ENCODE measurements at regions not wholly inside any gene's neighbourhood (a gene's known extent, or its start where the extent isn't known, plus 50 kb on each side); places are given as distances from the start of the nearest gene placed in this dataset.

DNA sequence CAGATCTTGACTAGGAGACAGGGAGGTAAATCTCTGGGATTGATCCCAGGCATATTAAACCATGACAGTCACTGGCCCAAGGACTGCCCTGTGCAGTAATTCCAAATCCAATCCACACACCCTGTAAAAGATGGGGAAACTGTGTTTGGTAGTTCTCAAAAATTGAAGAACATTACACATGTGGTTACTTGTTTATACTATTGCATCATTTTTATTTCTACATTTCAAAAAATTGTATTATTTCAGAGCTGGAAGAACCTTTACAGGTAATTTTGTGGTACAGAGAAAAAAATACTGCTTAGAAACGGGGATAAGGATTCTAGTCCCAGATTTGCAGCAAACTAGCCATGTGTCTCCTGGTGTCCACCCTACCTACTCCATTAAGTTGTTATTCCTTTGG, 400.5 kb downstream of the LRIG3 start:
- no peak overlapping the region for H3K27ac ChIP-seq

DNA sequence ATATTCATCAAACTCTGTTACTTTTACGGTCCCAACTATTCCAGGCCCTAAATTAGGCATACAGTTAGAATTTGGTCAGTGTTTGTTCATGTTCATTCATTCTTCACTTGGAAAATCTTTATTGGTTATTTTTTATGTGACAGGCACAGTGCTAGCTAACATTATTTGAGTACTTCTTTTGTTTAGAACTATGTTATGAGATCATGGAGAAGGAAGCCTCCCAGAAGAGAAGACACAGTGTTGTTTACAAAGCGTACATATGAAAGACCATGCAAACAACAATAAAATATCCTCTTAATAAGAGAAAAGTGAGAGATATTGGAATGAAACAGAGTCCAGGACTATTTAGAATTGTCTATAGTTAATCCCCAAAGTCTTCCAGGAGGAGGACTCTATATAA, 399.2 kb downstream of the LRIG3 start:
- TF ChIP-seq ZFX (IDR thresholded peaks at IDR 0.05; ENCODE audit: borderline replicate concordance), result no peak
- TF ChIP-seq, protein P1, sequence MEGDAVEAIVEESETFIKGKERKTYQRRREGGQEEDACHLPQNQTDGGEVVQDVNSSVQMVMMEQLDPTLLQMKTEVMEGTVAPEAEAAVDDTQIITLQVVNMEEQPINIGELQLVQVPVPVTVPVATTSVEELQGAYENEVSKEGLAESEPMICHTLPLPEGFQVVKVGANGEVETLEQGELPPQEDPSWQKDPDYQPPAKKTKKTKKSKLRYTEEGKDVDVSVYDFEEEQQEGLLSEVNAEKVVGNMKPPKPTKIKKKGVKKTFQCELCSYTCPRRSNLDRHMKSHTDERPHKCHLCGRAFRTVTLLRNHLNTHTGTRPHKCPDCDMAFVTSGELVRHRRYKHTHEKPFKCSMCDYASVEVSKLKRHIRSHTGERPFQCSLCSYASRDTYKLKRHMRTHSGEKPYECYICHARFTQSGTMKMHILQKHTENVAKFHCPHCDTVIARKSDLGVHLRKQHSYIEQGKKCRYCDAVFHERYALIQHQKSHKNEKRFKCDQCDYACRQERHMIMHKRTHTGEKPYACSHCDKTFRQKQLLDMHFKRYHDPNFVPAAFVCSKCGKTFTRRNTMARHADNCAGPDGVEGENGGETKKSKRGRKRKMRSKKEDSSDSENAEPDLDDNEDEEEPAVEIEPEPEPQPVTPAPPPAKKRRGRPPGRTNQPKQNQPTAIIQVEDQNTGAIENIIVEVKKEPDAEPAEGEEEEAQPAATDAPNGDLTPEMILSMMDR (IDR thresholded peaks at IDR 0.05), result no peak
- no peak overlapping the region for H3K27ac ChIP-seq

More for the DNA sequence above, 400.5 kb downstream of the LRIG3 start:
- TF ChIP-seq, protein P1 (IDR thresholded peaks at IDR 0.05), result no peak
- TF ChIP-seq ZFX (IDR thresholded peaks at IDR 0.05; ENCODE audit: borderline replicate concordance), result no peak

DNA sequence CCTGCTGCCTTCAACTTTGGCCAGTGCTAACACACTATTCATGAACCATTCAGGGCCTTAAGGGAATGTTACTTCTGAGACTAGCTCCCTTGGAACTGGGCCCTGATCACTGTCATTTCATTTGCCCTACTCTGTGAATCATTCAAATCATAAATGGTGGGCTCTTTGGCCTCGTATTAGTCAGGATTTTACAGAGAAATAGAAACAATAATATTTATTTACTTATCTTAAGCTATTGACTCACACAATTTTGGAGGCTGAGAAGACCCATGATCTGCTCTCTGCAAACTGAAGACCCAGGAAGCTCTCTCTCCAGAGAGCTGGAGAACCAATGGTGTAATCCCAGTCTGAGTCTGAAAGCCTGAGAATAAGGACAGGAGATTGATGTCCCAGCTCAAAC, 398.5 kb downstream of the LRIG3 start:
- H3K27ac ChIP-seq, result no peak overlapping the region
- no peak for TF ChIP-seq ZFX (IDR thresholded peaks at IDR 0.05; ENCODE audit: borderline replicate concordance)
- TF ChIP-seq, protein P1 (IDR thresholded peaks at IDR 0.05), result no peak

DNA sequence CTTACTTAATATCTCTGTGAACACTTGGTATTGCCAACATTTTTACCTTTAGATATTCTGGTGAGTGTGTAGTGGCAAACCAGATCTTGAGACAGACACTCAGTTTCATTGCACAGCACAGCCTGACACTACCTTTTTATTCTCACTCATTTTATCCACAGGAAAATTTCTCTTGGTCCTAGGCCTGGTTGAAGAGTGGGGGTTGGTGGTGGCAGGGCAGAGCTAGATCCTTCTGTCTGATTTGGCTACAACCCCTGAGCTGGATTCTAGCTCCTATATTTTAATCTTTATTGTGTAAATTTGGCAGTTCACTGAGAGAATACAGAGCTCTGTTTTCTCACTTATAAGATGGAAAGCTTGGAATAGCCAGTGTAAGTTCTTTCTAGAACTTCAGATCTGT, 396.9 kb downstream of the LRIG3 start:
- TF ChIP-seq, protein P1 (IDR thresholded peaks at IDR 0.05), result no peak
- TF ChIP-seq ZFX (IDR thresholded peaks at IDR 0.05; ENCODE audit: borderline replicate concordance), result no peak
- no peak overlapping the region for H3K27ac ChIP-seq

DNA sequence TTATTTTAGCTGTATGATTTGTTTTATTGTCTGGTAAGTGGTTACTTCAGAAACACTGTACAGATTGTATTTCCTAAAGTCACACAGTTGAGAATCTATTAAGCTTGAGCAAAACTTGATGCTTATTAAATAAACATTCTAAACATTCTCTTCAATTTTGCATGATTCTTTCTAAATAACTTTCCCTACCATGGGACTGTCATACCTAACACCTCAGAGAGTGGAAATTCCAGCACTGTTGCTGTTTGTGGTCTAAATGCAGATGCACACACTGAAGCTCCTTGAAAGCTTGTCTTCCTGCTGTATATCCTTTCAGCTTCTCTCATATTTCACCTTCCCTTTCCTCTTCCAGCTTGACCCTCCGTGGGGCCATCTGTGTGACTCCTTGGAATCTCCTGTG, 392.0 kb downstream of the LRIG3 start:
- TF ChIP-seq, protein P1 (IDR thresholded peaks at IDR 0.05), result no peak
- no peak for TF ChIP-seq ZFX (IDR thresholded peaks at IDR 0.05; ENCODE audit: borderline replicate concordance)
- H3K27ac ChIP-seq, result no peak overlapping the region

DNA sequence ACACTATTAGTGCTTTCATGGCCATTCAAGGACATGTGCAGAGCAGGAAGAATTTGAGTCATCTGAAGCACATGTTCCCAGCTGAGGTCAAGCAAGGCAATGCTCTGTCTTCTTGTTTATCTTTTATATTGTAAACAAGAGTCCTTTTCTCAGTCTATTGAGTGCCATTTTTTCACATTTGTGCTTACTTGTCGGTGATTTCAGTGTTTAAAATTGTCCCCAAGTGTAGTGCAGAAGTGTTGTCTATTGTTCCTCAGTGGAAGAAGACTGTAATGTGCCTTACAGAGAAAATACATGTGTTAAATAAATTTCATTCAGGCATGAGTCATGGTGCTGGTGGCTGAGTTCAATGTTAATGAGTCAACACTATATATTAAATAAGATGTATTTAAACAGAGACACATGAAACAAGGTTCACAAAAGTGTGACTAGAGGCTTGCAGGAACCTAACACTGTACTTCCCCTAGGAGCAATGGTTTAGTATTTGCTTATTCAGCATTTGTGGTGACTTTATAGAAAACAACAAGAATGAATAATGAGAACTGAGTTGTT, 391.1 kb downstream of the LRIG3 start:
- no peak for TF ChIP-seq ZFX (IDR thresholded peaks at IDR 0.05; ENCODE audit: borderline replicate concordance)
- H3K27ac ChIP-seq, result no peak overlapping the region

DNA sequence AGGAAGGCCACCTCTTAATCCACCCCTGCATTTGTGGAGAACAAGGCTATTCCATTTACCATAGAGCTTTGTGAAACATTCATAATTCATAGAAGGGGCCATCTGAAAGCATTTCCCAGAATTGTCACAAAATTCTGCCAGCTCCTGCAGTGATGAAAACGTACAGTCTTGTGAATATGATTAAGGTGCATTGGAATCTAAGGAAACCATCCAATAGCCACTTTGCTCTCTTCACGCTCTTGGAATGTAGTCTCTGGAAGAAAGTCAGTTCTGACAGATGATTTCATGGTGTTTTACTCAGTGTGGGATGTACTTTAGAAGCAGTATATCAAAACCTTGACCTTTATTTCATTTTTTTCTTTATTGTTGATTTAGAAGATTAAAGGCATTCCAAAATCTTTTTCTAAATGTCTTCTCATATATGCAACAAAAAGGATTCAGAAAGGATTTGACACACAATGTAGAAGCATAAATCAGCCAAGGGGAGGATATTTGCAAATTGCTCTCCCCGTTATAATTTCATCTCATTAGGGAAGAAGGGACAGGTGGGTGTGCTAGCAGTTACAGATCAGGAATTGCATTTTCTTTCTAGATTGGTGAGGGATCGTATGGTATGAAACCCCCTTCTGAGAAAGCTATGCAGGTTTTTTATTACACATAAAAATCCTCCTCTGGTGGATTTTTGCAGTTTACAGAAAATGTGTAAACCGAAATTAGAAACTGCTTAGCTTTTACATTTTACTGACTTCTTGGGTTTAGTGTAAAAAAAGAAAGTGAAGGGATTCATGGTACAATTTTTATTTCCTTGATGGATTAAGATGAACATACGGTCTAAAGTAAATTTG, 390.2 kb downstream of the LRIG3 start:
- no peak for TF ChIP-seq ZFX (IDR thresholded peaks at IDR 0.05; ENCODE audit: borderline replicate concordance)
- TF ChIP-seq, protein P1 (IDR thresholded peaks at IDR 0.05), result no peak
- H3K27ac ChIP-seq, result no peak overlapping the region
